HCT116 (cell line): ENCODE measurements at regions not wholly inside any gene's neighbourhood (a gene's known extent, or its start where the extent isn't known, plus 50 kb on each side); places are given as distances from the start of the nearest gene placed in this dataset.
"Not testable (repeated sequence)": the region's sequence is repeated elsewhere in the genome, so short reads cannot be mapped to it uniquely, and the experiment has no call there.

ENCODE experiments used
- ATAC-seq: fragments of 200-7000 bp; cut with Tn5 transposase; 2 replicates; pipeline ENCODE4 v1.9.1; 2020; ENCODE audit warnings: mild to moderate bottlenecking, moderate library complexity
- BruUV-seq: library from RNA; stranded (reverse); fragments of 400-500 nt; replicated peaks from 2 replicates; lab custom pipeline; 2021; lab: Mats Ljungman, UMichigan
- CTCF ChIA-PET: fragments of 300-600 bp; sonication (Branson Sonifier 250); formaldehyde crosslinking; loops from one replicate; lab custom pipeline; 2021; ENCODE audit warnings: antibody characterized with exemption; lab: Charles Lee
- POLR2A ChIA-PET: fragments of 300-600, 350-600 bp; sonication (Branson Sonifier 250); formaldehyde crosslinking; loops from one replicate; lab custom pipeline; 2021; ENCODE audit warnings: antibody characterized with exemption; lab: Charles Lee
- RAD21 ChIA-PET, 2 experiments: fragments of 300-600 bp; sonication (Branson Sonifier 250); formaldehyde crosslinking; loops; one replicate each; lab custom pipeline; 2023; ENCODE audit warnings: low total read pairs in 2 of 2; ENCODE audit not compliant: uncharacterized antibody in 2 of 2, unreplicated experiment in 2 of 2, low non-redundant PET in 1 of 2; lab: Charles Lee
- DNase-seq: peaks from one replicate; pipeline ENCODE4 v3.0.0-alpha.2; 2010; ENCODE audit warnings: low read depth, low spot score
- H2AFZ ChIP-seq: fragments of 200-600 bp; shearing (Covaris generic), sonication (generic); 2 replicates; pipeline ENCODE4 v1.6.1; 2017; ENCODE audit warnings: low read depth, mixed run types, mixed read lengths, antibody characterized with exemption, low read length; ENCODE audit not compliant: poor library complexity, severe bottlenecking
- H3K27ac ChIP-seq: 2 replicates; pipeline ENCODE4 v1.5.1; 2012; ENCODE audit warnings: low read depth, low read length
- H3K27me3 ChIP-seq: fragments of 200-600 bp; sonication (generic); 2 replicates; pipeline ENCODE4 v1.6.1; 2016; ENCODE audit warnings: mixed run types, low read length, mixed read lengths; ENCODE audit not compliant: insufficient read depth
- H3K36me3 ChIP-seq, 2 experiments: fragments of 200-500 bp in 1 of 2; fragments of 200-600 bp in 1 of 2; sonication (Bioruptor generic) in 1 of 2; sonication (generic) in 1 of 2; 2 replicates each; pipeline versions ENCODE4 v1.5.1 to v1.6.1; 2014 to 2016; ENCODE audit warnings: low read length in 2 of 2, inconsistent platforms in 1 of 2, mixed read lengths in 1 of 2, mixed run types in 1 of 2; ENCODE audit not compliant: insufficient read depth in 2 of 2, control insufficient read depth in 1 of 2
- H3K4me1 ChIP-seq, 2 experiments: fragments of 200-600 bp in 1 of 2; sonication (generic) in 1 of 2; 2 replicates each; pipeline versions ENCODE4 v1.5.1 to v1.6.1; 2012 to 2017; ENCODE audit warnings: low read length in 2 of 2, inconsistent platforms in 1 of 2, mild to moderate bottlenecking in 1 of 2, mixed read lengths in 1 of 2, mixed run types in 1 of 2, moderate library complexity in 1 of 2; ENCODE audit not compliant: insufficient read depth in 2 of 2, control insufficient read depth in 1 of 2
- H3K4me2 ChIP-seq: fragments of 200-600 bp; sonication (generic); 2 replicates; pipeline ENCODE4 v1.6.1; 2017; ENCODE audit warnings: mixed run types, low read length, mixed read lengths
- H3K4me3 ChIP-seq, 2 experiments: fragments of 200-600 bp in 1 of 2; sonication (generic) in 1 of 2; replicated peaks in 1 of 2; 2 replicates each; pipeline ENCODE4 v1.5.1; 2011 to 2016; ENCODE audit warnings: low read length in 2 of 2, control low read depth in 1 of 2, low read depth in 1 of 2, mild to moderate bottlenecking in 1 of 2, mixed read lengths in 1 of 2, mixed run types in 1 of 2
- H3K79me2 ChIP-seq: fragments of 200-600 bp; sonication (generic); 2 replicates; pipeline ENCODE4 v1.6.1; 2017; ENCODE audit warnings: mild to moderate bottlenecking, mixed run types, low read length, moderate library complexity, mixed read lengths; ENCODE audit not compliant: insufficient read depth
- H3K9ac ChIP-seq: fragments of 200-600 bp; sonication (generic); 2 replicates; pipeline ENCODE4 v1.6.1; 2016; ENCODE audit warnings: low read length, mixed read lengths
- H3K9me2 ChIP-seq: fragments of 200-600 bp; sonication (generic), shearing (Covaris generic); 2 replicates; pipeline ENCODE4 v1.6.1; 2017; ENCODE audit warnings: mixed run types, mild to moderate bottlenecking, moderate library complexity; ENCODE audit not compliant: insufficient read depth
- H3K9me3 ChIP-seq, 2 experiments: fragments of 200-500 bp in 1 of 2; fragments of 200-600 bp in 1 of 2; sonication (Bioruptor generic) in 1 of 2; sonication (generic) in 1 of 2; 2 replicates each; pipeline ENCODE4 v1.6.1; 2014 to 2017; ENCODE audit warnings: low read length in 2 of 2, mixed read lengths in 2 of 2, inconsistent platforms in 1 of 2, low read depth in 1 of 2, mild to moderate bottlenecking in 1 of 2, mixed run types in 1 of 2, moderate library complexity in 1 of 2; ENCODE audit not compliant: control insufficient read depth in 1 of 2, insufficient read depth in 1 of 2
- H4K20me1 ChIP-seq: fragments of 200-600 bp; sonication (generic), shearing (Covaris generic); 2 replicates; pipeline ENCODE4 v1.6.1; 2017; ENCODE audit warnings: mixed run types, mild to moderate bottlenecking, moderate library complexity; ENCODE audit not compliant: insufficient read depth
- EGR1 ChIP-seq: IDR thresholded peaks from 2 replicates; pipeline ENCODE4 v1.6.1; 2012; ENCODE audit warnings: low read depth
- JUND ChIP-seq: IDR thresholded peaks from 2 replicates; pipeline ENCODE4 v1.6.1; 2012
- POLR2A ChIP-seq: IDR thresholded peaks from 2 replicates; pipeline ENCODE4 v1.7.0; 2011; ENCODE audit warnings: borderline replicate concordance; ENCODE audit not compliant: insufficient read depth, insufficient read length; ENCODE audit errors: extremely low read depth
- SRF ChIP-seq: IDR thresholded peaks from 2 replicates; pipeline ENCODE4 v1.6.1; 2012; ENCODE audit warnings: low read depth
- intact Hi-C: fragments of 100-400 bp; cut with micrococcal nuclease; formaldehyde crosslinking; loops from 2 replicates; pipeline ENCODE4 v1.10.0; 2022

DNA sequence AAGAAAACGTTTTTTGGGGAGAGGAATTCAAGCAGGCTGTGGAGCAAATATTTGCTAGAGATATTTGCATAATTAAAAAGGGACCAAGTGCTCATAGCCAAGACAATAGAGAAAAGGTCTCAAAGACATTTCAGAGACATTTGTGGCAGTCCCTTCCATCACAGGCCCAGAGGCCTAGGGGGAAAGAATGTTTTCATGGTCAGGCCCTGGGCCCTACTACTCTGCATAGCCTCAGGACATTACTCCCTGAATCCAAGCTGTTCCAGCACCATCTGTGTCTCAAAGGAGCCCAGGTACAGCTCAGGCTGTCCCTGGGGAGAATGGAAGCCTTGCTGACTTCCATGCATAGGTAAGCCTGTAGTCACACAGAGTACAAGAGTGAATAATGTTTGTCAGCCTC lies 113.0 kb upstream of the KIF2A start:
- POLR2A ChIA-PET = no interaction called here
- H3K9me2 ChIP-seq = no peaks in the 10 kb centered on the region
- H3K4me2 ChIP-seq = no peak overlapping the region
- H3K4me1 ChIP-seq = no peaks in the 10 kb centered on the region
- no peaks in the 10 kb centered on the region for H3K36me3 ChIP-seq
- no peaks in the 10 kb centered on the region for H4K20me1 ChIP-seq
- CTCF ChIA-PET = no interaction called here
- RAD21 ChIA-PET = no interaction called here
- H3K9ac ChIP-seq = no peak overlapping the region
- DNase-seq (no peak), ATAC-seq (no peak)
- no peak overlapping the region for H3K27ac ChIP-seq
- intact Hi-C loops = no loop called here
- no TSS peak for BruUV-seq
- no peak for TF ChIP-seq JUND
- TF ChIP-seq POLR2A = no peak
- H3K79me2 ChIP-seq = no peaks in the 10 kb centered on the region
- no peak overlapping the region for H3K4me3 ChIP-seq
- peaks cover 15% of the 10 kb centered on the region; the same call in 1 of the 2 replicates for H3K27me3 ChIP-seq
- no peaks in the 10 kb centered on the region; a peak in 1 of 4 replicates for H3K9me3 ChIP-seq
- H2AFZ ChIP-seq = no peak overlapping the region

DNA sequence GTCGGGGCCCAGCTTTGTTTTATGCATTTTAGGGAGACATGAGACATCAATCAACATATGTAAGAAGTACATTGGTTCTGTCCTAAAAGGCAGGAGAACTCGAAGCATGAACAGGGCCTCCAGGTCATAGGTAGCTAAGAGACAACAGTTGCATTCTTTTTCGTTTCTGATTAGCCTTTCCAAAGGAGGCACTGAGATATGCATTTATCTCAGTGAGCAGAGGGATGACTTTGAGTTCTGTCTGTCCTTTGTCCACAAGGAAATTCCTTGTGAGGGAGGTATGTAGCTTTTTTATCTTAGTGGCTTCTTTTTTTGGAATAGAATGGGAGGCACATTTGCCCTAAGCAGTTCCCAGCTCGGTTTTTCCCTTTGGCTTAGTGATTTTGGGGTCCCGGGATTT lies 109.5 kb upstream of the KIF2A start:
- H4K20me1 ChIP-seq, H3K9me2 ChIP-seq, H3K9ac ChIP-seq, DNase-seq, H2AFZ ChIP-seq, CTCF ChIA-PET, ATAC-seq, H3K9me3 ChIP-seq, H3K4me2 ChIP-seq, POLR2A ChIA-PET, H3K4me3 ChIP-seq, H3K79me2 ChIP-seq, RAD21 ChIA-PET, H3K27ac ChIP-seq, H3K4me1 ChIP-seq, intact Hi-C loops, H3K36me3 ChIP-seq, BruUV-seq: not testable (repeated sequence)
- H3K27me3 ChIP-seq = peaks cover 34% of the 10 kb centered on the region

DNA sequence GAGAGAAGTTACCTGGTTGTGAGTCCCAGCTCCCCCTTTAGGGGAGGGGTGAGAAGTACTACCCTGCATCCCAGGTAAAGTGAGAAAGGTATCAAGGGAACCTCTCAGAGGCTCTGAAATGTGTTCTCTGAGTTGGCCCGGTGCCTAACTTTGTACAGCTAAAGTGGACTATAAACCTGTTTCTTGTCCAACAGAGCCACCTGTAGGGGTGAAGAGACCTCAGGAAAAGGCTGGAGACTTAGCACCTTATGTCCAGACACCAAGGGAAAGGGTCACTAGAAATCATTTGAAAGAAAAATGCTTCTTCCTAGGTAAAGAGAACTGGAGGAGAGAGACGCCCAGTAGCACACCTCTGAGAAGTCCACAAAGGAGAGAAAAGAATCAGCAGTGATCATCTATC lies 108.3 kb upstream of the KIF2A start:
- H3K4me3 ChIP-seq = no peak overlapping the region
- no peak overlapping the region for H3K9ac ChIP-seq
- no peaks in the 10 kb centered on the region for H3K79me2 ChIP-seq
- no peaks in the 10 kb centered on the region for H4K20me1 ChIP-seq
- H3K27ac ChIP-seq = no peak overlapping the region
- H3K4me1 ChIP-seq = no peaks in the 10 kb centered on the region
- H3K9me3 ChIP-seq = no peaks in the 10 kb centered on the region; a peak in 1 of 4 replicates
- RAD21 ChIA-PET = interaction anchor here in 1 of 2 experiments (0.5 kb wide), 1 partner anchor 1379 kb away, joined by 4 read pairs; no protein-coding TSS in a partner anchor
- no peak overlapping the region for H2AFZ ChIP-seq
- POLR2A ChIA-PET = no interaction called here
- no peaks in the 10 kb centered on the region for H3K36me3 ChIP-seq
- ATAC-seq (0 out of 2 replicates have a peak, but pooled peaks have one; percentile 27), DNase-seq (no peak)
- no peak overlapping the region for H3K4me2 ChIP-seq
- H3K9me2 ChIP-seq = no peaks in the 10 kb centered on the region
- CTCF ChIA-PET = no interaction called here
- intact Hi-C loops = no loop called here
- no peak for TF ChIP-seq EGR1
- TF ChIP-seq SRF = no peak
- TF ChIP-seq, all 23 proteins: peak for 0
- BruUV-seq = no TSS peak
- H3K27me3 ChIP-seq = peaks cover 34% of the 10 kb centered on the region
